ENCODE measurements at regions not wholly inside any gene's neighbourhood (a gene's known extent, or its start where the extent isn't known, plus 50 kb on each side); places are given as distances from the start of the nearest gene placed in this dataset.
A peak's percentile ranks its signal among the peaks of the same experiment; 100 is the strongest.

- DNase-seq (ENCODE audit: low spot score), result no peak
These were observed 67.7 kb downstream of the MGST1 start for GRCh38 chr12:16415155-16415554.

GRCh38 chr12:16417058-16417457, 69.6 kb downstream of the MGST1 start:
- no peak for DNase-seq (ENCODE audit: low spot score)

- no peak for DNase-seq (ENCODE audit: low spot score)
These were observed 74.4 kb downstream of the MGST1 start for GRCh38 chr12:16421806-16422205.

DNA sequence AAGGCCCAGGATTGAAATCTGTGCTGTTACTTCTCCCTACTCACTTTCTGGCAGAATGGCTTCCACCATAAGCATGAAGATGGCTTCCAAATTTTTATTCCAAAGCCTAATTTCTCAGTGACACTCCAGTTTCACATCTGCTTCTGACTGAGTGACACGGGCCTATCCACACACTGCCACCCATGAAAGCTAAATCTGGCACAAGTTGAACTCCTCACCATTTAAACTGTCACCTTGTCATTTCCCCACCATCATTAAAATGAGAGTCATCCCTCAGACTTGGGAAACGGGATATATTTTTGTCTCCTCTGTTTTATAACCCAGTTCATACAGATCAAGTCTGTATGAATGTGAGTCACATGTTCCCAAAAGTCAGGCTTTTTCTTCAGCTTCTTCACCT, 77.1 kb downstream of the MGST1 start:
- peak; percentile 78 for DNase-seq (ENCODE audit: low spot score)

- DNase-seq (ENCODE audit: low spot score), result no peak
These were observed 88.6 kb downstream of the MGST1 start for GRCh38 chr12:16435875-16436554.

DNA sequence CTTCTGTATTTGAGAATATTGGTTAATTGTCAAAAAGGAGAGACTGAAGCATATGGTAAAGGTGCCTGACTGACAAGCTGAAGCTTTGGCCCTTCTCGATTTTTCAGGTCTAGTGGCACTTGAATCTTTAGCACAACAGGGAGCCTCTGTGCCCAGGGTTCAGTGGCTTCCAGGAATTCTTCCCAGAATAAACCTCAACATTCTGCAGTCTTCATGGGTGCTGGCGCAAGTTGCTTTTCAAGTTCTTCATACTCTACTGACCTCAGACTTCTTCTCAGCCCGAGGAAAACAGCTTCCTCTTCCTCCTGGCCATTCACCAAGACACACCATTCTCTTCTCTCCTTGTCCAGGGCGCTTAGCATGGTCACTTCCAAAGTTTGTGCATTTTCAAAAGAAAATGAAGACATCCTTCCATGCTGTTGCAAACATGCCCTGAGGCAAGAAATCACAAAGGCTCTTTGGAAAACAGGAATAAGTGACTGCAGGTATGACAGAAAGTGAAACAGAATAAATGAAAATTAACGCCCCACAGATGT, 89.9 kb downstream of the MGST1 start:
- no peak for DNase-seq (ENCODE audit: low spot score)

DNA sequence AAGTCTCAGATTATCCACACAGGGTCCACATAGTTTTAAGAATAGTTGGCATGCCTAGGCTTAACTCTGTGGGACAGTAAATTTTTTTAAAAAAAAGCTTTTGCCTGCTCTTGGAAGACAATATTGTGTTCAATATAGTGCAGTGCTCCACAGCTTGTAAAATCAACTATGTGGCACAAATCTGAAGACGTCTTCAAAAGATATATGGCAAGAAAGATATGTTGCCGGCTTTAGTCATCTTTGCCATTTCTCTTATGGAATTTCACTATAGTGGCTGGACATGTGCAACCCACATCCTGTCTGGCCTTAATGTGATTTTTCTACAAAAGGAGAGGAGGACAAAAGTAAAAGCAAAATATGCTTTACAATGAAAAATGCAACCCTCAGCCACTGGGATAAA, 90.5 kb downstream of the MGST1 start:
- no peak for DNase-seq (ENCODE audit: low spot score)

GRCh38 chr12:16449459-16449858, 102.0 kb downstream of the MGST1 start:
- DNase-seq (ENCODE audit: low spot score), result no peak

DNA sequence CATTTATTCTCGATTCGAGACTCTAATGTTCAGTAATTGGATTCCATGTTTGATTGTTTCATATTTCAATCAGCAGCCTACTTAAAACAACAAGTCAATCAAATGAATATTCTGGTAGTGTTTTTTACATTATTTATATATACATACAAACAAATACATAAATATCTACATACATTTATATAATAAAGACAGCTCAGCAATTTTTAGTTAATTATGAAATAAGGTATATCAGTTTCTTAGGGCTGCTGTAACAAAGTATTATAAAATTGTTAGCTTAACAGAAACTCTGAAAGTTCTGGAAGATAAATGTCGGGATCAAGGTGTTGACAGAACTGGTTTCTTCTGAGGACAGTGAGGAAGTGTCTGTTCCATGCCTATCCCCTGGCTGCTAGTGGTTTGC, 105.9 kb downstream of the MGST1 start:
- no peak for DNase-seq (ENCODE audit: low spot score)

GRCh38 chr12:16454481-16454880, 107.0 kb downstream of the MGST1 start:
- no peak for DNase-seq (ENCODE audit: low spot score)

GRCh38 chr12:16458521-16459078, 111.2 kb downstream of the MGST1 start:
- DNase-seq (ENCODE audit: low spot score), result no peak

- no peak for DNase-seq (ENCODE audit: low spot score)
These were observed 119.8 kb downstream of the MGST1 start for GRCh38 chr12:16467272-16467671.

GRCh38 chr12:16472631-16473030, 125.2 kb downstream of the MGST1 start:
- DNase-seq (ENCODE audit: low spot score), result no peak

GRCh38 chr12:16473610-16474326, 126.3 kb downstream of the MGST1 start:
- no peak for DNase-seq (ENCODE audit: low spot score)

DNA sequence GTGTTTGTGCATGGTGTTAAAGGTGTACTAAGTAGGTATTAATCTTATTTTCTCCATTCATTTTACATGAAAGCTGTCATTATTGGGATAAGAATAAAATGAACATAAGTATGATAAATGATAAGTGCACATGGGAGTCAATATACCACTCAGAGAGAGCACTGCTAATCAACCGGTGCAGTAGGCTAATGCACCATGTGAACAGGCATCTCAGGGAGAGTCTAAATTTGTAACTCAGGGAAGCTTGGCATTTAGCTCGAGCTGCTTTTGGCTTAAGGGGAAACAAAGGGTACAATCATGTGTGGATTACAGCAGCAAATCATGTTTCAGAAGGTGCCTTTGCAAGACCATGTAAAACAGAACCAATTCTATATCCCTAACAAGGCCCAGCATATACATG, 127.4 kb downstream of the MGST1 start:
- no peak for DNase-seq (ENCODE audit: low spot score)

- no peak for DNase-seq (ENCODE audit: low spot score)
These were observed 128.1 kb downstream of the MGST1 start for GRCh38 chr12:16475521-16475920.

DNA sequence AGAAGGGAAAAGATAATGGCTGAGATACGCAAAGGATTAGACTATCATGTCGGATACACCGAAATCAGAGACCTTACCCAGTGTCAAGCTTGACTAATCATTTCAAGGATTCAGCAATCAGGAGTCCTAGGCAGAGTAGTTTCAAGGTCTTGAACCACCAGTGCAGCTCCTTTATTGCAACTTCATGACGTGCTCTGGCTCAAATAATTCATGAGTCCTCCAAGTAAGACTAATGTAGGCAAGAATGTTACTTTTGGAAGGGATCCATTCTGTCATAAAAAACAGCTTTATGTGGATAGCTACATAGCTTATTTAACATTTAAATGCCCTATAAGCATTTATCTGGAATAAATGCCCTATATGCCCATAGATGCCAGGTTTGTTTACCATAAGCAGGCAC, 123.2 kb downstream of the LMO3 start:
- no peak for DNase-seq (ENCODE audit: low spot score)

DNA sequence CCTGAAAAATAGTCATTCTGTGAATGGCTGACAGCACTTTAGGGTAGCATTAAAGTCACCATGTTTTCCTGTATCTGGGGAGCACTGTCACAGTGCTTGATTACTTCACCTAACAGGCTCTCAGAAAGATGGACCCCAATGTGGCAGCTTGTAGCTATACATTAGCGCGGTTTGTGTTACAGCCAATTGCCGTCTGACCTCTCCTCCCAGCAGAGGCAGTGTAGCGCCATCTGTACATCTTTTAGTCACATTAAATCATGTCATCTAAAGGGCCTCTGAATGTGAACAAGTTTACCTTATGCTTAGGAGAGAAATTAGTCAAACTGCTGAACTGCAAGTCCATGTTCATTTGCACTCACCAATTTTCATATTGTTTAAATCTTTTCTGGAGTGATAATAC, 113.7 kb downstream of the LMO3 start:
- DNase-seq (ENCODE audit: low spot score), result no peak

- no peak for DNase-seq (ENCODE audit: low spot score)
These were observed 112.9 kb downstream of the LMO3 start for GRCh38 chr12:16492820-16493797.

- DNase-seq (ENCODE audit: low spot score), result no peak
These were observed 110.8 kb downstream of the LMO3 start for GRCh38 chr12:16495196-16495595.

All from putamen (tissue), 1 donor.